H9 (cell line): ENCODE measurements at regions not wholly inside any gene's neighbourhood (a gene's known extent, or its start where the extent isn't known, plus 50 kb on each side); places are given as distances from the start of the nearest gene placed in this dataset.

Experiments used
- DNase-seq: peaks from one replicate; pipeline ENCODE4 v3.0.0-alpha.2; 2017
- H2AFZ ChIP-seq: one replicate; pipeline ENCODE4 v1.6.1; 2013; ENCODE audit warnings: mild to moderate bottlenecking, low read length, control low read depth, moderate library complexity
- H2AK5ac ChIP-seq: 2 replicates; pipeline ENCODE4 v1.6.1; 2013; ENCODE audit warnings: low read length, control low read depth, mixed read lengths; ENCODE audit not compliant: insufficient read length
- H2BK120ac ChIP-seq: one replicate; pipeline ENCODE4 v1.6.1; 2013; ENCODE audit warnings: low read depth, mild to moderate bottlenecking, low read length, control low read depth, inconsistent platforms; ENCODE audit not compliant: poor library complexity, severe bottlenecking
- H2BK12ac ChIP-seq: 2 replicates; pipeline ENCODE4 v1.6.1; 2013; ENCODE audit warnings: low read length, control low read depth, mixed read lengths, low read depth; ENCODE audit not compliant: insufficient read length
- H2BK15ac ChIP-seq: 2 replicates; pipeline ENCODE4 v1.6.1; 2013; ENCODE audit warnings: low read depth, low read length, control low read depth
- H2BK20ac ChIP-seq: one replicate; pipeline ENCODE4 v1.6.1; 2013; ENCODE audit warnings: low read depth, mild to moderate bottlenecking, low read length, control low read depth, inconsistent platforms; ENCODE audit not compliant: poor library complexity, severe bottlenecking
- H2BK5ac ChIP-seq: 2 replicates; pipeline ENCODE4 v1.6.1; 2013; ENCODE audit warnings: low read length, control low read depth, mixed read lengths; ENCODE audit not compliant: insufficient read length
- H3K14ac ChIP-seq: 2 replicates; pipeline ENCODE4 v1.6.1; 2013; ENCODE audit warnings: low read length, control low read depth; ENCODE audit not compliant: insufficient read depth
- H3K18ac ChIP-seq: 2 replicates; pipeline ENCODE4 v1.6.1; 2013; ENCODE audit warnings: low read depth, mild to moderate bottlenecking, mixed read lengths, low read length, control low read depth; ENCODE audit not compliant: insufficient read length
- H3K23ac ChIP-seq: 2 replicates; pipeline ENCODE4 v1.6.1; 2013; ENCODE audit warnings: low read length, control low read depth, mixed read lengths, low read depth; ENCODE audit not compliant: insufficient read length
- H3K23me2 ChIP-seq: 2 replicates; pipeline ENCODE4 v1.6.1; 2013; ENCODE audit warnings: low read depth, mild to moderate bottlenecking, mixed read lengths, low read length, control low read depth; ENCODE audit not compliant: insufficient read length, poor library complexity, severe bottlenecking
- H3K27ac ChIP-seq: 2 replicates; pipeline ENCODE4 v1.5.1; 2013; ENCODE audit warnings: low read length, control low read depth, mixed read lengths, low read depth; ENCODE audit not compliant: insufficient read length
- H3K27me3 ChIP-seq: 2 replicates; pipeline ENCODE4 v1.6.1; 2013; ENCODE audit warnings: low read length, control low read depth, inconsistent platforms; ENCODE audit not compliant: insufficient read depth
- H3K4ac ChIP-seq: 2 replicates; pipeline ENCODE4 v1.6.1; 2013; ENCODE audit warnings: low read depth, mild to moderate bottlenecking, control low read depth, inconsistent platforms, low read length, moderate library complexity
- H3K4me1 ChIP-seq: 2 replicates; pipeline ENCODE4 v1.6.1; 2013; ENCODE audit warnings: low read length, control low read depth, inconsistent platforms; ENCODE audit not compliant: insufficient read depth
- H3K4me2 ChIP-seq: 2 replicates; pipeline ENCODE4 v1.6.1; 2013; ENCODE audit warnings: low read length, control low read depth, mixed read lengths; ENCODE audit not compliant: insufficient read length, insufficient read depth
- H3K56ac ChIP-seq: 2 replicates; pipeline ENCODE4 v1.6.1; 2013; ENCODE audit warnings: low read depth, mild to moderate bottlenecking, mixed read lengths, low read length, control low read depth; ENCODE audit not compliant: insufficient read length
- H3K79me1 ChIP-seq: 2 replicates; pipeline ENCODE4 v1.6.1; 2013; ENCODE audit warnings: low read depth, mild to moderate bottlenecking, moderate library complexity, low read length, control low read depth, inconsistent platforms; ENCODE audit not compliant: insufficient read depth, poor library complexity, severe bottlenecking
- H3K79me2 ChIP-seq: 2 replicates; pipeline ENCODE4 v1.6.1; 2013; ENCODE audit warnings: low read length, control low read depth, inconsistent platforms; ENCODE audit not compliant: insufficient read depth
- H3K9ac ChIP-seq: 2 replicates; pipeline ENCODE4 v1.6.1; 2013; ENCODE audit warnings: low read length, control low read depth, mixed read lengths; ENCODE audit not compliant: insufficient read length; ENCODE audit errors: extremely low read depth
- H3K9me3 ChIP-seq: one replicate; pipeline ENCODE4 v1.6.1; 2013; ENCODE audit warnings: low read depth, low read length, inconsistent platforms; ENCODE audit not compliant: control insufficient read depth
- H3T11ph ChIP-seq: one replicate; pipeline ENCODE4 v1.6.1; 2013; ENCODE audit warnings: mild to moderate bottlenecking, low read length, control low read depth, inconsistent platforms
- H4K20me1 ChIP-seq: one replicate; pipeline ENCODE4 v1.6.1; 2013; ENCODE audit not compliant: control insufficient read depth, insufficient read length, insufficient read depth
- H4K5ac ChIP-seq: 2 replicates; pipeline ENCODE4 v1.6.1; 2013; ENCODE audit warnings: low read depth, mild to moderate bottlenecking, mixed read lengths, low read length, control low read depth; ENCODE audit not compliant: insufficient read length
- H4K8ac ChIP-seq: replicated peaks from 2 replicates; pipeline ENCODE4 v1.6.1; 2013; ENCODE audit warnings: low read length, control low read depth, mixed read lengths, low read depth; ENCODE audit not compliant: insufficient read length
- H4K91ac ChIP-seq: 2 replicates; pipeline ENCODE4 v1.6.1; 2013; ENCODE audit warnings: low read depth, mild to moderate bottlenecking, moderate library complexity, mixed read lengths, low read length, control low read depth; ENCODE audit not compliant: insufficient read length
- H3K27ac Mint-ChIP-seq, 3 experiments: 2 replicates in 2 of 3; 3 replicates in 1 of 3; pipeline ENCODE4 v1.8.0; 2020 to 2021; ENCODE audit warnings: mixed read lengths in 3 of 3, mild to moderate bottlenecking in 1 of 3, moderate library complexity in 1 of 3
- H3K27me3 Mint-ChIP-seq: 2 replicates; pipeline ENCODE4 v1.8.0; 2021; ENCODE audit warnings: low read depth, mild to moderate bottlenecking, moderate library complexity, mixed read lengths
- H3K36me3 Mint-ChIP-seq, 3 experiments: 2 replicates in 2 of 3; 3 replicates in 1 of 3; pipeline ENCODE4 v1.8.0; 2020 to 2021; ENCODE audit warnings: low read depth in 3 of 3, mixed read lengths in 3 of 3; ENCODE audit not compliant: insufficient read depth in 1 of 3
- H3K4me1 Mint-ChIP-seq, 2 experiments: 2 replicates each; pipeline ENCODE4 v1.8.0; 2020; ENCODE audit warnings: mixed read lengths in 2 of 2
- H3K4me3 Mint-ChIP-seq, 2 experiments: 2 replicates in 1 of 2; 3 replicates in 1 of 2; pipeline ENCODE4 v1.8.0; 2020 to 2021; ENCODE audit warnings: mild to moderate bottlenecking in 2 of 2, mixed read lengths in 2 of 2, moderate library complexity in 1 of 2
- H3K9me3 Mint-ChIP-seq, 2 experiments: 2 replicates in 1 of 2; 3 replicates in 1 of 2; pipeline ENCODE4 v1.8.0; 2020; ENCODE audit warnings: mild to moderate bottlenecking in 2 of 2, mixed read lengths in 2 of 2, moderate library complexity in 1 of 2
- WGBS: extraction: QIAGEN DNeasy Blood & Tissue Kit; methylation state at CpG from one replicate; pipeline ENCODE4 v1.1.7; 2013; ENCODE audit warnings: missing lambda C conversion rate, low lambda C conversion rate, mixed read lengths; ENCODE audit not compliant: insufficient read length; ENCODE audit errors: extremely low coverage; 5-methylcytosine and 5-hydroxymethylcytosine counted together
- TF ChIP-seq, protein P1 (sequence below): fragments of 200-600 bp; sonication (generic); conservative IDR thresholded peaks from 3 replicates; pipeline ENCODE4 v1.8.0; 2021; ENCODE audit warnings: antibody characterized with exemption, mild to moderate bottlenecking

DNA sequence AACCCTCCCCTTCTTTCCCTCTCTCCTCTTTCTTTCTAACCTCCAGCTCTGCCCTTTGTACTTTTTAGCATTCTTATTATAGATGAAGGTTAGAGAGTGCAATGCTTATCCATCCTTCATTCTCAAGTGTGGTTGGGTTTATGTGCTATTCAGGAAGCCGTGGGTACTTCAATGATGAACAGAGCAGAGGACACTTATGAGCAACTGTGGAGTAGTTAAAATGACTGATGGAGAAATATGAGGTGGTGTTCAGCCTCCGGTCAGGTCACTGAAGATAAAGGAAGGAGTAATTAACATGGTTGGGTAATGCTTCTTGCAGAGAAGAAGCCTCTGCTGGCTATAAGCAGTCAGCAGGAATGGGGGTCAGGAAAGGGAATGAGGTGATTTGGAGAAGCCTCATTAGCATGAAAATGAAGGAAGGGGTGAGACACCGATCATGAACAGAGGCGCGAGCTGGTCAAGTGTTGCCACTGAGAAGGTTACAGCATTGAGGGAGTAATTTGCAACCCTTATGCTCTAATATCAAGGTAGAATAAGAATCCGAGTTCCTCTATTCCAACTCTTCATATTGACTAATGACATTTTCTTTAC, 174.7 kb downstream of the LPIN1 start:
- peaks cover 7% of the 10 kb centered on the region for H3K27me3 Mint-ChIP-seq
- peaks cover 15 to 17% of the 10 kb centered on the region in 2 experiments for H3K4me1 Mint-ChIP-seq
- no peaks in the 10 kb centered on the region for H3K27me3 ChIP-seq
- H3K4me1 ChIP-seq: no peaks in the 10 kb centered on the region
- no peak overlapping the region for H4K91ac ChIP-seq
- H4K20me1 ChIP-seq: no peaks in the 10 kb centered on the region
- no peak overlapping the region for H3K4ac ChIP-seq
- no peak overlapping the region for H2BK120ac ChIP-seq
- no peaks in the 10 kb centered on the region for H3K79me2 ChIP-seq
- WGBS: no CpG with 5 or more reads among the region's 6 CpGs
- no peaks in the 10 kb centered on the region for H3K9me3 ChIP-seq
- H3K23ac ChIP-seq: no peak overlapping the region
- H2BK20ac ChIP-seq: no peak overlapping the region
- no peak for DNase-seq
- no peak overlapping the region for H3K18ac ChIP-seq
- no peak overlapping the region for H3K27ac ChIP-seq
- no peak overlapping the region for H3K4me2 ChIP-seq
- no peak overlapping the region for H3K4me3 Mint-ChIP-seq
- no peak overlapping the region for H3K14ac ChIP-seq
- TF ChIP-seq, protein P1, sequence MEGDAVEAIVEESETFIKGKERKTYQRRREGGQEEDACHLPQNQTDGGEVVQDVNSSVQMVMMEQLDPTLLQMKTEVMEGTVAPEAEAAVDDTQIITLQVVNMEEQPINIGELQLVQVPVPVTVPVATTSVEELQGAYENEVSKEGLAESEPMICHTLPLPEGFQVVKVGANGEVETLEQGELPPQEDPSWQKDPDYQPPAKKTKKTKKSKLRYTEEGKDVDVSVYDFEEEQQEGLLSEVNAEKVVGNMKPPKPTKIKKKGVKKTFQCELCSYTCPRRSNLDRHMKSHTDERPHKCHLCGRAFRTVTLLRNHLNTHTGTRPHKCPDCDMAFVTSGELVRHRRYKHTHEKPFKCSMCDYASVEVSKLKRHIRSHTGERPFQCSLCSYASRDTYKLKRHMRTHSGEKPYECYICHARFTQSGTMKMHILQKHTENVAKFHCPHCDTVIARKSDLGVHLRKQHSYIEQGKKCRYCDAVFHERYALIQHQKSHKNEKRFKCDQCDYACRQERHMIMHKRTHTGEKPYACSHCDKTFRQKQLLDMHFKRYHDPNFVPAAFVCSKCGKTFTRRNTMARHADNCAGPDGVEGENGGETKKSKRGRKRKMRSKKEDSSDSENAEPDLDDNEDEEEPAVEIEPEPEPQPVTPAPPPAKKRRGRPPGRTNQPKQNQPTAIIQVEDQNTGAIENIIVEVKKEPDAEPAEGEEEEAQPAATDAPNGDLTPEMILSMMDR: no peak
- no peak overlapping the region for H3K56ac ChIP-seq
- no peak overlapping the region for H4K8ac ChIP-seq
- H3K9ac ChIP-seq: no peak overlapping the region
- no peaks in the 10 kb centered on the region for H3K9me3 Mint-ChIP-seq
- H3K79me1 ChIP-seq: no peaks in the 10 kb centered on the region
- H2AK5ac ChIP-seq: no peak overlapping the region
- H2BK12ac ChIP-seq: no peak overlapping the region
- H3K23me2 ChIP-seq: no peaks in the 10 kb centered on the region
- H3K36me3 Mint-ChIP-seq: no peaks in the 10 kb centered on the region; a peak in 1 of 7 replicates
- H3T11ph ChIP-seq: no peak overlapping the region
- H2BK5ac ChIP-seq: no peak overlapping the region
- no peak overlapping the region for H2AFZ ChIP-seq
- no peak overlapping the region for H2BK15ac ChIP-seq
- no peak overlapping the region for H3K27ac Mint-ChIP-seq
- no peak overlapping the region for H4K5ac ChIP-seq
